ENCODE measurements at regions not wholly inside any gene's neighbourhood (a gene's known extent, or its start where the extent isn't known, plus 50 kb on each side); places are given as distances from the start of the nearest gene placed in this dataset.

DNA sequence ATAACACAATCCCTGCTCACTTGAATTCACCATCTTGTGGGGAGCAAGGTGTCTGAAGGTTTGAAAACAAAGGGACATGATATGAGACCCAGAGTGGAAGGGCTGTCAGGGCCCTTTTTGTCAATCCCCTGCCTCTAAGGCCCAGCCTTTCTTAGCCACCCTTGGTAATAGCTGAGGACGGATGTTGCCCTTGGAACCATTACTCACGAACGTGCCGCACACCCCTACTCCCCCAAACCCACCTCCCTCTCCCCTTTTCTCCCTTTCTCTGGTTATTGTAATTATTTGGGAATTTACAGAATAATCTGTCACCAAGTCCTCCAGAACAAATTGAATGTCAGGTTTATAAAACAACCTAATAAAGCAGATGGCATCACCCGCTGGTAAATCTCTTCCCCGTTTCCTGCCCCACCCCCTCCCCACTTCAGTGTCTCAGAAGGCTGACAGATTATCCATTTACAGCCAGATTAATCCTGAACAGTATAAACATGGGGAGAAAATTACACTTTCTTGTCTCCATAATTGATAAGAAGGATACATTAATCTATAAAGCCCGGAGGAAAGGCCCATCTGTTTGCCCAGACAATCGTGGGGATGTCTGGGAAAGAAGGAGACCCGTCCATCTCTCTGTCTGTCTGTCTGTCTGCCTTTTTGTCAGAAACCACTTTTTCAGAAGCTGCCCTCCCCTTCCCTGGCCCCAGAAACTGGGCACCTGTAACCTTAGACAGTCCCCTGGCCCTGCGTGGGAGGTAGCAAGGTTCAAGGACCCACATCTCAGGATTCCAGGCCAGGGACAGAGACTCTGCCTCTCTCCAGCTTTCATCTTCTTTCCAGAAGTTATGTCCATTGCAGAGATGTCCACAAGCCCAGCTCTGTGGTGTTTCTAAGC lies 60.6 kb upstream of the CD34 start:
- DNase-seq = no peak

GRCh38 chr1:207970329-207971233 lies 59.7 kb upstream of the CD34 start:
- no peak for DNase-seq

- DNase-seq = no peak
Observed at GRCh38 chr1:207969528-207969927, 58.6 kb upstream of the CD34 start.

- DNase-seq = peak; percentile 58
Observed at GRCh38 chr1:207968521-207969009, 57.6 kb upstream of the CD34 start.

DNA sequence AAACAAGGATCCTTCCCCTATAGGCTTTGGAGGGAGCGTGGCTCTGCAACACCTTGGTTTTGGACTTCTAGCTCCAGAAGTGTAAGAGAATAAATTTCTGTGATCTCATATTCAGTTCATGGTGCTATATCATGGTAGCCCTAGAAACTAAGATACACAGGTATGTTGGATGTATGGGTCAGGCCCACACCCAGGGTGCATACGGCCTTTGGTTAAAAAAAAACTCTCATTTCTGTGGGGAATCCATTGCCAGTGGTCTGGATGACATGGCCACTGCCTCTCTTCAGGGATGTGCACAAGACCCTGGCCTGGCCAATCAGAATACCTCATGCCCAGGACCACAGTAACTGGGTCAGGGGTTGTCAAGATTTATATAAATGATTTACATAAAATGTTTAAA lies 56.8 kb upstream of the CD34 start:
- DNase-seq = no peak

DNA sequence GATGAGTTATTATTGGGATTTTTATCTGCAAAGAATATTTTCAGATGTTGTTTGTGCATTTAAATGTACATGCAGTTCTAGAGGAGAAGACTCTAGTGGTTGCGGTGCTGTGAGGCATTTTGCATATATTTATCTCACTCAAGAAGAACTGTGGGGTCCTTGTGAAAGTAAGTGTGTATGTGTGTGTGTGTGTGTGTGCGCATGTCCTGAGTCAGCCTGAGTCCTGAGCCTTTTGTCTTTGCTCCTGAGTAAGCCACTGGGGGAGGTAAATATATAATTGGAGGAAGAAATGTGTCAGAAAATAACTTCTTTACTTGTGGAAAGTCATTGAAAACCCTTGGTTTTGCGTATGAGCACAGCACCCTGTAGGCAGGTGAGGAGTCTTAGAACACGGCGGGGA lies 55.6 kb upstream of the CD34 start:
- DNase-seq = no peak

DNA sequence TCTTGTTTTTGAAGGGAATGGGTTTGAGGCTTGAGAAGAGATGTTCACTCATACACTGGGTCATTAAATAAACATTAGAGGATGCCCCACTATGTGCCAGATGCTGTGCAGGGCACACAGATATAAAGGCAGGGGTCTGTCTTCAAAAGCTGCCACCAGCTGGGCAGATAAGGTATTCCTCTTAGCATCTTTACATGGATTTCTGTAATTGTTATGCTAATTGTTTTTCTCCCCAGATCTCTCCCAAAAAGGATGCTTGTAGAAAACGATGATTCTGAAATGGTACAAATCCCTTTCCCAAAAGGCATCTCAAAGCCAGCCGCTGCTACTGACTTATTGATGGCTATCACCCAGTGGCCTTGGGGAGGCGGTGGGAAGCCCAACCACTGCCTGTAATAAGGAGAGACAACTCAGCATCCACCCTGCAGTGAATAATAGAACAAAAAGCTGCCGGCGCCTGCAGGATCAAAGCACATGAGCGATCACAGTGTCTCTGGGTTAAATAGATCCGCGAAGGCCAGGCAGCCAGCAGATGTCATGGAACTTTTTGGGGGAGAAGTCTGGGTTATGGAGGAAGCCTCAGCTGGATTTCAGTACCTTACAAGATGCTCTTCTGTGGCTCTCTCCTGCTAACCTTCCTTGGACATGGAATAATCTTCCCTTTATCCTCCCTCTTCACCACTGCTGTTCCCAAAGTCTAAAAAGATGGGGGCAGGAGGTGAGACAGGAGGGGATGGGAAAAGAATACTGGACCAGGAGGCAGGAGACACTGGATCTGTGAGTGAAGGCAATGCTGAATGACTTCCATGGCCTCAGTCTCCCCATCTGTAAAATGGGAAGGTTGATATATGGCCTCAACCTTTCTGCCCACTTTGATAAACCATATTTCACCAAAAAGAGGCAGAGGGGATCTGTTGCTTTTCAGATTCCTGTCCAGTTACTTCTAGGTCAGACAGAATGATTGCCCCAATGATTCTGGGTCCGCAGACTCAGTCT lies 54.8 kb upstream of the CD34 start:
- no peak for DNase-seq

DNA sequence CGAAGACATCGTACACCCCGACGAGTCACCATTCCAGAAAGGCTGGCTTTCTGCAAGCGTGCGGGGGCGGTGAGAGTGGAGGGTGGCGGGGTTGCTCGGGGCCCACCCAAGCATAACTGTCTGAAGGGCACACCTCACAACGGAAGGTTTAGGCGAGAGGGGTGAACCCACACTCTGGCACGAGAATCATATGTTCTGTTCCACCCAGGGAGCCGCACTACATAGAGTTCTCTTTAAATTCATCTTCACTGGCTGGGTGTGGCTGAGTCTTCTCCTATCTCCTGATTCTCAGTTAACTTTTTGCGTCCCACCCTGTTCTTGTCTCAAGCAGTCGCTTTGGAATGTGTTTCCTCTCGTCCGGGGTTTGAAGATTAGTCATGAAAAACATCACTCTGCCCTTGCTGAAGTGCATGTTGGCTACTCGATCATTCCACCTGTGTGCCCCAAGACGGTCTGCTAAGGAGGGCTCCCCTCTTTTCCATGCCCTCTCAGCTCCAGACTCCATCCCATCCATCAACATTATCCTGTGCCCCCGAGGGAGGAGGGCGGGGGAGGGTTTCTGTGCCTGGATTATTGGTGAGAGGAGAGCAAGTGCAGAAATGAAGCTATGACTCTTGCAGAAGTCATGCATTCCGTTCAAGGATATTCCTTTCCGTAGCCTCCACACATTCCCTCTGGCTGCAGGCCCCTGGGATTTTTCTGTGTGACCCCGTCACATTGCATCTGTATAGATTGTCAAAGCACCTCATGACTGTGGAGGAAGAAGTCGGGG lies 53.5 kb upstream of the CD34 start:
- no peak for DNase-seq

DNA sequence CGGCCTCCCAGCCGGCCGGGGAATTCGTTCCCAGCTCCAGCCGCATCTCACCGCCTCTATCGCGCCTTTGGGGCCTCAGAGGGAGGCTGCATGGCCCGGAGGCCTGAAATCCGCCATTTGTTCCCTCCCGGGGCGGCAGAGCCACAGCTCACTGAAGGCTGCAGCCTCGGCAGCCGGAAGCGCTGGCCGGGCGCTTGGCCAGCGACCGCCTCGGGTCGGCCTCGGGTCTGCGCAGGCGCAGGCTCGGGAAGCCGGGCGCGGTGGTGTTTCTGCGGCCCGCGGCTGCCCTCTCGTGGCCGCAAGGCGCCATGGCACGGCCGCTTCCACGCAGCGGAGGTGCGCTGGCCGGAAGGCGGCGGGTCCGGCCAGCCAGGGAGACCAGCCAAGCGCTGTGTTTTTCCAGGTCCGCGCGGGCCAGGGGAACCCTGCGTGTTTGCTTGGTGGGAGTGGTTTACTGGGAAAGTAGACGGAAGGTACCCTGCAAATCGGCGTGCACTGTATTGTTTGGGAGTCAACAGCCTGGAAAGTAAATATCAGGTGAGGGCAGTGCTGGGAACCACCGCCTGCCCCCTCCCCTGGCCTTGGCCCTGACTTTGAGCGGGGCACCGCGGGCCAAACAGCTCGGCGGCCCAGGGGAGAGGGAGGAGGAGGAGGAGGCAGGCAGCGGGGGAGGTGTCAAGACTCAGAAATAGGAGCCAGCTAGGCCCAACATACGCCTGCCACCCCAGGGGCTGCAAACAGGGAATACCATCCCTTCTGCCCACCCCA lies 52.7 kb upstream of the CD34 start:
- peak; percentile 97 for DNase-seq

DNA sequence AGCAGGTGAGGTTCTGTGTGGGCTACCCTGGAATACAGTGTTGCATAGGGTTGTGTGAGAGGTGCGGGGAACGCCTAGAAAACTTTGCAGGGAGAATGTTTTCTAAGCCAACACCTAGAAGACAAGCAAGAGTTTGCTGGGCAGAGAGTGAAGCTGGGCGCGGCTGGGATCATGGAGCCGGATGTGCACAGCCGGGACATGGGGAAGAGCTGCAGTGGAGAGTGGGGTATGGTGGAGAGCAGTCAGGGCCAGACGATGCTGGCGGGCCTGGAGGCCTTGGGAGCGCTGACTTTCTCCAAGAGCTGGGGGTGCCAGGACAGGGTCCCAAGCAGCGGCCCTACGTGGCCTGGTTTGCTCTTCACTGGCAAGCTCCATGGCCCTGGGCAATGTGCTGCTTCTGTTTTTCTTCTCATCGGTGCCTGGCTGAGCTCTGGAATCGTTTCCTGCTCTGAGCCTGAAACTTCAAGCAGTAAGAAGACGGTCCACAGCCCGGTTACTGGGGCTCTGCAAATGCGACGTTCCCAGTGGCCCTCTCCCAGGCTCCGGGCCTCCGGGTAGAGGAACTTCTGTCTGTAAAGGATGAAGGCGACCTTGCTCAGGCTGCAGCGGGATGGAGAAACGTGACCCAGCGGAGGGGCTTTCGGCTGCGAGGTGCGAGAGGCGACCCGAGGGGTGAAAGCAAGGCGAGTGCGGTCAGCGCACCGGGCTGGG lies 51.9 kb upstream of the CD34 start:
- DNase-seq = no peak
